ENCODE measurements at regions not wholly inside any gene's neighbourhood (a gene's known extent, or its start where the extent isn't known, plus 50 kb on each side); places are given as distances from the start of the nearest gene placed in this dataset.

GRCh38 chr16:50469744-50470321 lies 78.4 kb upstream of the NKD1 start:
- no peak for DNase-seq (ENCODE audit: low read depth in 4 of 4, low spot score in 2 of 4)

GRCh38 chr16:50469121-50469743 lies 79.0 kb upstream of the NKD1 start:
- DNase-seq (ENCODE audit: low read depth in 4 of 4, low spot score in 2 of 4) = no peak

- DNase-seq (ENCODE audit: low read depth in 4 of 4, low spot score in 2 of 4) = no peak
Observed at GRCh38 chr16:50468749-50469078, 79.5 kb upstream of the NKD1 start.

GRCh38 chr16:50467943-50468748 lies 80.0 kb upstream of the NKD1 start:
- no peak for DNase-seq (ENCODE audit: low read depth in 4 of 4, low spot score in 2 of 4)

DNA sequence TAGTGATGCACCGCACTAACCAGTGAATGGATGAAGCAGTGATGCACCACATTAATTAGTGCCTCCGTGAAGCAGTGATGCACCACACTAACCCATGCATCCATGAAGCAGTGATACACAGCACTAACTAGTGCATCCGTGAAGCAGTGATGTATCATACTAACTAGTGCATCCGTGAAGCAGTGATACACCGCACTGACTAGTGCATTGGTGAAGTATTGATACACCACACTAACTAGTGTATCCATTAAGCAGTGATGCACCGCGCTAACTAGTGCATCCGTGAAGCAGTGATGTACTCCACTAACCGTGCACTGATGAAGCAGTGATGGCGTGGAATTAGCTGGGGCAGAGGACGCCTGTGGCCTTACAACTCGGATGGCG lies 80.6 kb upstream of the NKD1 start:
- DNase-seq (ENCODE audit: low read depth in 4 of 4, low spot score in 2 of 4) = no peak

- DNase-seq (ENCODE audit: low read depth in 4 of 4, low spot score in 2 of 4) = no peak
Observed at GRCh38 chr16:50466170-50466569, 82.0 kb upstream of the NKD1 start.

GRCh38 chr16:50464325-50465290 lies 83.6 kb upstream of the NKD1 start:
- no peak for DNase-seq (ENCODE audit: low read depth in 4 of 4, low spot score in 2 of 4)

- DNase-seq (ENCODE audit: low read depth in 4 of 4, low spot score in 2 of 4) = no peak
Observed at GRCh38 chr16:50463581-50464324, 84.4 kb upstream of the NKD1 start.

DNA sequence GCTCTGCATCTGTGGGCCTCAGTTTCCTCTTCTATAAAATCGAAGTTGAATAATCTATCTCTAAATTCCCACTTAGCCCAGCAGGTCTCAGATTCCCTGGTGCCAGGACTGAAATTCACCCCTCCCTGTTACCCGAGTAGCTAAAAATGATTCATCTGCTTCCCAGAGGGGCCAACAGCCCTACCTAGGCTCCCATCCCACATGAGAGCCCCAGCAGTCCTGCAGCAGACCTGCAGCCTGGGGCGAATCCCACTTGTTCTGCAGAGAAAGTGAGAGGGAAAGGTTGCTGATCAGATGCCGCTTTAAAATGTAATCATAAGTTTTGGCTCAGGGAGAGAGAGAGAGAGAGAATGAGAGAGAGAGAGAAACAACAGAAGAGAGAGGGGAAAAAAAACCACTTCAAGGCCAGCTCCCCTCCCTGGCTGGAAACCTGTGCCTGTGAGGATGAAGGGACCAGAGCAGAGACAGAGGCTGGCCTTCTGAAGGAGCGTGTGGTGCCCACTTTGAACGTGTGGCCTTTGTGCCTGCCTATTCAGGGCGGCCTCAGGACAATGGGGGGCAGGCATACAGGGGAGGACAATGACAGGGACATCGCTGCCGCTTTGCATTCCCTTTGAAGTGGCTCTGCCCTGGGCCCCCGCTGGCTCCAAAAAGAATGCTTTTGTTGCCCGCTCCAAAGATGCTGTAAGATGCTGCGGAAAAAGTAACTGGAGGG lies 85.2 kb upstream of the NKD1 start:
- DNase-seq (ENCODE audit: low read depth in 4 of 4, low spot score in 2 of 4) = no peak

- DNase-seq (ENCODE audit: low read depth in 4 of 4, low spot score in 2 of 4) = no peak
Observed at GRCh38 chr16:50461400-50461760, 86.8 kb upstream of the NKD1 start.

DNA sequence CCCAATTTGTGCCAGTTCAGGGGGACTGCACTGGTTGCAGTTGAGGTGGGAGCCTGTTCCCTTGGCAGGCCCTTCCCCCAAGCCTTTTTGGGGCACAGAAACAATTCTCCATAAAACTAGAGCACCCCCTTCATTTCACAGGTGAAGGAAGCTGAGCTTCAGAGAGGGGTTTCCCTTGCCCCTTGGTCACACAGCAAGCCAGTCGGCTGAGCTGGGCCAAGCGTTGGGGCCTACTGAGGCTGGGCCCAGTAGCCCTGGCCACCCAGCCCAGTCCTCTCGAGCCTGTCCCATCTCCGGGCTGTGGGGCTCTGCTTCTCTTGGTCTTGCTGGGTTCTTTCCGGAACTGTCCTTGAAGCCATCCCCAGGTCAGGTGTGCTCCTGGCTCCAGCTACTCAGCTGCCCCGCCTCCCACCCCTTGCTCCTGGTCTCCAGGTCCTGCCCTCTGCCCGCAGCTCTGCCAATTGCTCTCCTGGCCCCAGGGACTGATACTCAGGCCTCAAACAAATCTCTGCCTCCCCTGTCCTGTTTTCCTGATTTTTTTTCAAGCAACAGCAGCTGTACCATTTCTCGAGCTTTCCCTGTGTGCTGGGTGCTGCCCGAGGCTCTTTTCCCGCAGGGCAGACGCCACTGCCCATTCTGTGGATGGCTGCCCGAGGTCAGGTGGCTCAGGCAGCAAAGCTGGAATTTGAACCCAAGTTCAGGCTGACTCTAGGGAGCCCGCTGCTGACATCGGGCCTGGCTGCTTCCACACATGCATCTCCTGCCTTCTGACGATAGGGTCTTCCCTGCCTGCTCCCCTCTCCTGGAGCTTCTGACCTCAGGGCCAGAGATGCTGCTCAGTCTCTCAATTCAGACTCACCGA lies 87.4 kb upstream of the NKD1 start:
- no peak for DNase-seq (ENCODE audit: low read depth in 4 of 4, low spot score in 2 of 4)

GRCh38 chr16:50459496-50460080 lies 88.6 kb upstream of the NKD1 start:
- DNase-seq (ENCODE audit: low read depth in 4 of 4, low spot score in 2 of 4) = no peak

DNA sequence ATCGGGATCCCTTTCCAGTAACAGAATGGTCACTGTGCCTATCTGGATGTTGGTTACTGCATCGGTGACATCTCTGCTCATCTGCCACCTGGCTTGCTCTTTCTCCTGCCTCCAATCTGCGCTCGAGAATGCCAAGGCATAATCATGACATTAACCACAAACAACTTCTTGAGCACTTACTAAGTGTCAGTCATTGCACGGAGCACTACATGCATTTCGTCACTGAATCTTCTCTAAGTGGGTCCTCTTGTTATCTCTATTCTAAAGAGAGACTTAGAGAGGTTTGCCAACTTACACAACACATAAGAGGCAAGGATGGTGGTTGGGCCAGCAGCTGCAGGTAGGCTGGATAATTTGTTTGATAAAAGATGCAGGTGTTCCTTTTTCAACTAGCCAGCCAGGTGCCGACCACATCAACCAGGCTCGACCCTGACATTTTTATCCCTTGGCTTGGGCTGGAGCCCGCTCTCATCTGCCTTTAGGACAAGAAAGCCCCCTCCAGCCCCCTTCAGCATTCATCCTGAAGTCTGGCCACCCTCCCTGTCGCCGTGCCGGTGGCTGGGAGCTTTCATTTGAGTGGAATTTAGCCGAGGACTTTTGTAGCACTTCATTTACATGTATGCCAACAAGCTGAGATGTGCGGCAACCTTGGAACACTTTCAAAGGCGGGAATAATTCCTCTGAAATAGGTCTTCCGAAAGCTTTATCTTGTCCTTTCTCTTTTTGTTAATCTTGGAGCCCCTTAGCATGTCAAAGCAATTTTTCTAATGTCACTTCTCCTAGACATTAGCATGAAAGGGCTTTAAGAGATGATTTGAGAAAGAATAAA lies 89.3 kb upstream of the NKD1 start:
- no peak for DNase-seq (ENCODE audit: low read depth in 4 of 4, low spot score in 2 of 4)

DNA sequence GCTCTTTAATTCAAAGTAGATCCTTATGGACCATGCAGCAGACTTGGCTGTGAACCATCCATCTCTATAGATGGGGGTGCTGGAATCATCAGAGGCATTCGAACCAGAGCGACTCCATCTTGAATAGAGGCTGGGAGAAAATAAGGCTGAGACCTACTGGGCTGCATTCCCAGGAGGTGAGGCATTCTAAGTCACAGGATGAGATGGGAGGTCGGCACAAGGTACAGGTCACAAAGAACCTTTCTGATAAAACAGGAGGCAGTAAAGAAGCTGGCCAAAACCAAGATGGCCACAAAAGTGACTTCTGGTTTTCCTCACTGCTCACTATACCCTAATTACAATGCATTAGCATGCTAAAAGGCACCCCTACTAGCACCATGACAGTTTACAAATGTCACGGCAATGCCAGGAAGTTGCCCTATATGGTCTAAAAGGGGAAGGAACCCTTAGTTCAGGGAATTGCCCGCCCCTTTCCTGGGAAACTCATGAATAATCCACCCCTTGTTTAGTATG lies 89.2 kb upstream of the BRD7 start:
- no peak for DNase-seq (ENCODE audit: low read depth in 4 of 4, low spot score in 2 of 4)

GRCh38 chr16:50457423-50457822 lies 88.6 kb upstream of the BRD7 start:
- no peak for DNase-seq (ENCODE audit: low read depth in 4 of 4, low spot score in 2 of 4)

DNA sequence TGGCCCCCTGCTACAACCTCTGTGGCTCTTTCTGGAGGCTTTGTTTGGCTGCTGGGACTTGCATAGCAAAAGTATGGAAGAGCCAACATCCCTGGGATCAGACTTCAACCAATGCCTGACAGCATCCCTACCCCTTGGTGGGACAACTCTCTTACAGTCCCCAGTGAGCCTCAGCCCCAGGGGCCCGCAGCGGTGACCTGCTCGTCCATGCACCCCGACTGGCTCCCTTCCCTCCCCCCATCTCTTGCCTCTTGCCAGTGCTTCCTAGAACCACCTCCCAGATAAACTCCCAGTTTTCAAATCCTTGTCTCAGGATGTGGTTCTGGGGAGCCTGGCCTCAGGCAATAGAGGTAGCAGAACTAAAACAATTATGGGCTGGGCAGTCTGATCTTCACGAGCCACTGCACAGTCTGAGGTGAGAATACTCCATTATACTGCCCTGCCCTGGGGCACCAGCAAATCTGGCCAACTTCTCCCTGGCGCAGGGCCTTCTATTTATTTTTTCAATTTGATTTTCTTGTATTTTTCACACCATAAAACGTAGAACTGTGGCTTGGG lies 86.6 kb upstream of the BRD7 start:
- no peak for DNase-seq (ENCODE audit: low read depth in 4 of 4, low spot score in 2 of 4)

DNA sequence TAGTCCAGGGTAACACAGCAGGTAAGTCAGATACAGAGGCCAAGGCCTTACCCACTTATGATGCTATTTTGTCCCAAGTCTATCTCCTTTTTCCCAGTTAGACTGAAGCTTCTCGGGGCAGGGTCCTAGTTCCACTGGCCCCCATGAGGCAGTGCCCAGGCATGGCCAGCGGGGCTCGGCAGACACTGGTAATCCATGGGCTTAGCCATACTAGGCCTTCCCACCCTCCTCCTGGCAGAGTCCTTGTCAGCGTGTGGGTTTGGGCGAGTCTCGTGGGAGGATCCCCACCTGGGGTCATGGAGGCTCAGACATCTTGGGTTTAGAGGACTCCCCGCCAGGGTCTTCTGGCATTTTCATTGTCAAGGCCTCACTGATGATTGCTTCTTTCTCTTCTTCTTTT lies 84.7 kb upstream of the BRD7 start:
- DNase-seq (ENCODE audit: low read depth in 4 of 4, low spot score in 2 of 4) = no peak
